Activated CD4-positive, CD25-positive, alpha-beta regulatory T cell (primary cell): ENCODE measurements at regions not wholly inside any gene's neighbourhood (a gene's known extent, or its start where the extent isn't known, plus 50 kb on each side); places are given as distances from the start of the nearest gene placed in this dataset.

Experiments used
- DNase-seq, 4 experiments: peaks; one replicate each; lab custom pipeline; 2025; lab: John Stamatoyannopoulos, UW

- no peak for DNase-seq
Measured at GRCh38 chr1:30609336-30609998, 113.9 kb downstream of the MATN1 start.

- DNase-seq: no peak
Measured at GRCh38 chr1:30607723-30608122, 115.7 kb downstream of the MATN1 start.

- DNase-seq: no peak
Measured at GRCh38 chr1:30606166-30606565, 117.2 kb downstream of the MATN1 start.

- no peak for DNase-seq
Measured at GRCh38 chr1:30605441-30605920, 117.9 kb downstream of the MATN1 start.

GRCh38 chr1:30604801-30605440 is 118.5 kb downstream of the MATN1 start:
- no peak for DNase-seq

GRCh38 chr1:30603081-30603858 is 120.1 kb downstream of the MATN1 start:
- DNase-seq: no peak

GRCh38 chr1:30601316-30602085 is 121.9 kb downstream of the MATN1 start:
- no peak for DNase-seq

GRCh38 chr1:30600706-30601105 is 122.7 kb downstream of the MATN1 start:
- no peak for DNase-seq

- no peak for DNase-seq
Measured at GRCh38 chr1:30600258-30600657, 123.1 kb downstream of the MATN1 start.

- DNase-seq: no peak
Measured at GRCh38 chr1:30599721-30600120, 123.7 kb downstream of the MATN1 start.

GRCh38 chr1:30598571-30599114 is 124.7 kb downstream of the MATN1 start:
- DNase-seq: no peak

- DNase-seq: no peak
Measured at GRCh38 chr1:30597711-30598110, 125.7 kb downstream of the MATN1 start.

- no peak for DNase-seq
Measured at GRCh38 chr1:30596891-30597290, 126.5 kb downstream of the MATN1 start.

- no peak for DNase-seq
Measured at GRCh38 chr1:30596470-30596869, 126.9 kb downstream of the MATN1 start.

GRCh38 chr1:30589083-30589482 is 134.3 kb downstream of the MATN1 start:
- no peak for DNase-seq

GRCh38 chr1:30588311-30589073 is 134.9 kb downstream of the MATN1 start:
- DNase-seq: no peak

GRCh38 chr1:30586671-30587070 is 136.7 kb downstream of the MATN1 start:
- no peak for DNase-seq

- DNase-seq: no peak
Measured at GRCh38 chr1:30579580-30579979, 143.8 kb downstream of the MATN1 start.

- DNase-seq: no peak
Measured at GRCh38 chr1:30575066-30575465, 148.3 kb downstream of the MATN1 start.

- DNase-seq: no peak
Measured at GRCh38 chr1:30572192-30572591, 151.2 kb downstream of the MATN1 start.

- no peak for DNase-seq
Measured at GRCh38 chr1:30571380-30571779, 152.0 kb downstream of the MATN1 start.
